Loucy (cell line): ENCODE measurements at regions not wholly inside any gene's neighbourhood (a gene's known extent, or its start where the extent isn't known, plus 50 kb on each side); places are given as distances from the start of the nearest gene placed in this dataset.

Experiments
- EZH2phosphoT487 ChIP-seq: fragments of 200-600 bp; IDR thresholded peaks from 2 replicates; pipeline ENCODE4 v1.6.1; 2018; ENCODE audit warnings: antibody characterized with exemption, mild to moderate bottlenecking, moderate library complexity, borderline replicate concordance
- TF ChIP-seq, protein P1 (sequence below): fragments of 200-600 bp; sonication (generic); conservative IDR thresholded peaks from 2 replicates; pipeline ENCODE4 v1.5.1; 2014; ENCODE audit warnings: mild to moderate bottlenecking, antibody characterized with exemption, low read length

DNA sequence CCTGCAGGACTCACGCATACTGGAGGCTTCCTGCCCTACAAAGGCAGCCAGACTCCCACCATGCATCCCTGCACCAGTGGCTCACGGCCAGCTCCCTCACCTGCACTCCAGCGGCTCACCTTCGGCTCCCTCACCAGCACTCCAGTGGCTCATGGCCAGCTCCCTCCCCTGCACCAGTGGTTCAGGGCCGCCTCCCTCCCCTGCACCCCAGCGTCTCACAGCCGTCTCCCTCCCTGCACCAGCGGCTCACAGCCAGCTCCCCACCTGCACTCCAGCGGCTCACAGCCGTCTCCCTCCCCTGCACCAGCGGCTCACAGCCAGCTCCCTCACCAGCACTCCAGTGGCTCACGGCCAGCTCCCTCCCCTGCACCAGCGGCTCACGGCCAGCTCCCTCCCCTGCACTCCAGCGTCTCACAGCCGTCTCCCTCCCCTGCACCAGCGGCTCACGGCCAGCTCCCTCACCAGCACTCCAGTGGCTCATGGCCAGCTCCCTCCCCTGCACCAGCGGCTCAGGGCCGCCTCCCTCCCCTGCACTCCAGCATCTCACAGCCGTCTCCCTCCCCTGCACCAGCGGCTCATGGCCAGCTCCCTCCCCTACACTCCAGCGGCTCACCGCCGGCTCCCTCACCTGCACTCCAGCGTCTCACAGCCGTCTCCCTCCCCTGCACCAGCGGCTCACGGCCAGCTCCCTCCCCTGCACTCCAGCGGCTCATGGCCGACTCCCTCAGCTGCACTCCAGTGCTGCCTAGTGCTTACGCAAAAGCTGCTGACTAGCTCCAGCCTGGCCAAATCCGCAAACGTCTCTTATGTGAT, 324.5 kb downstream of the NPHP4 start:
- TF ChIP-seq, protein P1, sequence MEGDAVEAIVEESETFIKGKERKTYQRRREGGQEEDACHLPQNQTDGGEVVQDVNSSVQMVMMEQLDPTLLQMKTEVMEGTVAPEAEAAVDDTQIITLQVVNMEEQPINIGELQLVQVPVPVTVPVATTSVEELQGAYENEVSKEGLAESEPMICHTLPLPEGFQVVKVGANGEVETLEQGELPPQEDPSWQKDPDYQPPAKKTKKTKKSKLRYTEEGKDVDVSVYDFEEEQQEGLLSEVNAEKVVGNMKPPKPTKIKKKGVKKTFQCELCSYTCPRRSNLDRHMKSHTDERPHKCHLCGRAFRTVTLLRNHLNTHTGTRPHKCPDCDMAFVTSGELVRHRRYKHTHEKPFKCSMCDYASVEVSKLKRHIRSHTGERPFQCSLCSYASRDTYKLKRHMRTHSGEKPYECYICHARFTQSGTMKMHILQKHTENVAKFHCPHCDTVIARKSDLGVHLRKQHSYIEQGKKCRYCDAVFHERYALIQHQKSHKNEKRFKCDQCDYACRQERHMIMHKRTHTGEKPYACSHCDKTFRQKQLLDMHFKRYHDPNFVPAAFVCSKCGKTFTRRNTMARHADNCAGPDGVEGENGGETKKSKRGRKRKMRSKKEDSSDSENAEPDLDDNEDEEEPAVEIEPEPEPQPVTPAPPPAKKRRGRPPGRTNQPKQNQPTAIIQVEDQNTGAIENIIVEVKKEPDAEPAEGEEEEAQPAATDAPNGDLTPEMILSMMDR = no peak
- no peak for TF ChIP-seq EZH2phosphoT487
